Osteoblast (primary cell): ENCODE measurements at regions not wholly inside any gene's neighbourhood (a gene's known extent, or its start where the extent isn't known, plus 50 kb on each side); places are given as distances from the start of the nearest gene placed in this dataset.

Experiments
- DNase-seq: peaks from one replicate; pipeline ENCODE4 v3.0.0; 2011; ENCODE audit warnings: low spot score, mixed read lengths; ENCODE audit not compliant: insufficient read length; ENCODE audit errors: missing footprints
- H2AFZ ChIP-seq: 2 replicates; pipeline ENCODE4 v1.6.0; 2011; ENCODE audit warnings: mild to moderate bottlenecking, low read length
- H3K27ac ChIP-seq: 2 replicates; pipeline ENCODE4 v1.5.1; 2011; ENCODE audit warnings: mild to moderate bottlenecking, low read depth, low read length, moderate library complexity
- H3K27me3 ChIP-seq: 2 replicates; pipeline ENCODE4 v1.6.0; 2012; ENCODE audit warnings: mild to moderate bottlenecking, control low read depth, inconsistent platforms, low read length, moderate library complexity; ENCODE audit not compliant: insufficient read depth
- H3K36me3 ChIP-seq: 2 replicates; pipeline ENCODE4 v1.5.1; 2011; ENCODE audit warnings: mild to moderate bottlenecking, low read length, control low read depth, moderate library complexity; ENCODE audit not compliant: insufficient read depth
- H3K4me1 ChIP-seq: 2 replicates; pipeline ENCODE4 v1.5.1; 2011; ENCODE audit warnings: mild to moderate bottlenecking, low read length, control low read depth, moderate library complexity; ENCODE audit not compliant: insufficient read depth
- H3K4me2 ChIP-seq: 2 replicates; pipeline ENCODE4 v1.6.0; 2011; ENCODE audit warnings: mild to moderate bottlenecking, low read length; ENCODE audit not compliant: insufficient read depth
- H3K4me3 ChIP-seq: fragments of 200-600 bp; sonication (generic); 3 replicates; pipeline ENCODE4 v1.5.1; 2012; ENCODE audit warnings: mild to moderate bottlenecking, low read length, inconsistent platforms; ENCODE audit not compliant: insufficient read depth
- H3K79me2 ChIP-seq: 2 replicates; pipeline ENCODE4 v1.6.0; 2012; ENCODE audit warnings: mild to moderate bottlenecking, low read length, control low read depth, inconsistent platforms; ENCODE audit not compliant: insufficient read depth
- H3K9me3 ChIP-seq: 2 replicates; pipeline ENCODE4 v1.5.1; 2011; ENCODE audit warnings: low read depth, low read length, control low read depth
- H4K20me1 ChIP-seq: 2 replicates; pipeline ENCODE4 v1.6.0; 2012; ENCODE audit warnings: mild to moderate bottlenecking, low read length, control low read depth; ENCODE audit not compliant: insufficient read depth
- CTCF ChIP-seq: IDR thresholded peaks from 2 replicates; pipeline ENCODE4 v1.5.1; 2011; ENCODE audit warnings: mild to moderate bottlenecking, low read depth, low read length, moderate library complexity; ENCODE audit errors: extremely low read depth

GRCh38 chr20:60152792-60153191, 194.6 kb downstream of the CDH26 start:
- H3K4me2 ChIP-seq = no peak overlapping the region
- H3K4me1 ChIP-seq = no peaks in the 10 kb centered on the region
- no peaks in the 10 kb centered on the region for H3K79me2 ChIP-seq
- no peak for DNase-seq
- no peaks in the 10 kb centered on the region for H3K27me3 ChIP-seq
- no peaks in the 10 kb centered on the region for H4K20me1 ChIP-seq
- no peak overlapping the region for H2AFZ ChIP-seq
- H3K27ac ChIP-seq = no peak overlapping the region
- no peaks in the 10 kb centered on the region for H3K36me3 ChIP-seq
- no peak overlapping the region for H3K4me3 ChIP-seq
- no peaks in the 10 kb centered on the region for H3K9me3 ChIP-seq
- no peak for TF ChIP-seq CTCF

GRCh38 chr20:60160451-60161145, 202.4 kb downstream of the CDH26 start:
- H3K27me3 ChIP-seq = no peaks in the 10 kb centered on the region
- no peaks in the 10 kb centered on the region for H3K36me3 ChIP-seq
- no peak for TF ChIP-seq CTCF
- no peaks in the 10 kb centered on the region for H4K20me1 ChIP-seq
- DNase-seq = no peak
- H2AFZ ChIP-seq = no peak overlapping the region
- H3K4me1 ChIP-seq = no peaks in the 10 kb centered on the region
- H3K9me3 ChIP-seq = no peaks in the 10 kb centered on the region
- no peaks in the 10 kb centered on the region for H3K79me2 ChIP-seq
- no peak overlapping the region for H3K4me3 ChIP-seq
- no peak overlapping the region for H3K27ac ChIP-seq
- H3K4me2 ChIP-seq = no peak overlapping the region

GRCh38 chr20:60167812-60168211, 209.6 kb downstream of the CDH26 start:
- H3K9me3 ChIP-seq = no peaks in the 10 kb centered on the region
- no peaks in the 10 kb centered on the region for H4K20me1 ChIP-seq
- H3K27ac ChIP-seq = no peak overlapping the region
- no peak overlapping the region for H2AFZ ChIP-seq
- TF ChIP-seq CTCF = no peak
- no peaks in the 10 kb centered on the region for H3K4me1 ChIP-seq
- no peaks in the 10 kb centered on the region for H3K27me3 ChIP-seq
- DNase-seq = no peak
- no peak overlapping the region for H3K4me3 ChIP-seq
- no peak overlapping the region for H3K4me2 ChIP-seq
- no peaks in the 10 kb centered on the region for H3K79me2 ChIP-seq
- H3K36me3 ChIP-seq = no peaks in the 10 kb centered on the region

- H3K9me3 ChIP-seq = no peaks in the 10 kb centered on the region
- no peaks in the 10 kb centered on the region for H3K27me3 ChIP-seq
- H3K4me1 ChIP-seq = no peaks in the 10 kb centered on the region
- H3K36me3 ChIP-seq = no peaks in the 10 kb centered on the region
- H3K4me3 ChIP-seq = no peak overlapping the region
- no peak for DNase-seq
- TF ChIP-seq CTCF = no peak
- no peak overlapping the region for H3K27ac ChIP-seq
- H3K4me2 ChIP-seq = no peak overlapping the region
- no peaks in the 10 kb centered on the region for H4K20me1 ChIP-seq
- H3K79me2 ChIP-seq = no peaks in the 10 kb centered on the region
- H2AFZ ChIP-seq = no peak overlapping the region
Observed at GRCh38 chr20:60168963-60169362, 210.7 kb downstream of the CDH26 start.
